Mammary epithelial cell (primary cell): ENCODE measurements at regions not wholly inside any gene's neighbourhood (a gene's known extent, or its start where the extent isn't known, plus 50 kb on each side); places are given as distances from the start of the nearest gene placed in this dataset.

ENCODE experiments used
- EZH2 ChIP-seq: IDR thresholded peaks from 2 replicates; pipeline ENCODE4 v1.6.1; 2012; ENCODE audit warnings: low read length, inconsistent platforms, borderline replicate concordance
- TF ChIP-seq, protein P1 (sequence below), 2 donors: IDR thresholded peaks in 1 of 2; conservative IDR thresholded peaks in 1 of 2; 2 replicates each; pipeline ENCODE4 v1.5.1; 2011 to 2012; ENCODE audit warnings: inconsistent platforms in 2 of 2, low read length in 2 of 2, mild to moderate bottlenecking in 2 of 2, control low read depth in 1 of 2, low read depth in 1 of 2; ENCODE audit not compliant: insufficient read depth in 1 of 2; ENCODE audit errors: extremely low read depth in 1 of 2

DNA sequence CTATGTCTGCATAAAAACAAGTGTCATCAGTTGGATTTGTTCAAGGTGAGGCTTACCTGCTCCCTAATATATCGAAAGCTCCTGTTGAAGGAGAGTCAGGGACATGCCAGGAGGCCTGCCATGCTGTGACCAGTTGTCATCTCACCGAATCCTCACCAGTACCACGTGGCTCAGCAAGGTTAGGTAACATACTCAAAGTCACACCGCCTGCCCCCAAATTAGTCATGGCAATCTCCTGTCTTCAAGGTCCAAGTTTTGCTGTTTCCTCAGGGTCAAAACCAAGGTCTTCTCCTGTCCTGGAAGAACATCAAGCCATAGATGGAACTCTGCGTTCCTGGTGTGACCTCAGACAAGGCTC, 67.8 kb downstream of the IGLL1 start:
- TF ChIP-seq, protein P1, sequence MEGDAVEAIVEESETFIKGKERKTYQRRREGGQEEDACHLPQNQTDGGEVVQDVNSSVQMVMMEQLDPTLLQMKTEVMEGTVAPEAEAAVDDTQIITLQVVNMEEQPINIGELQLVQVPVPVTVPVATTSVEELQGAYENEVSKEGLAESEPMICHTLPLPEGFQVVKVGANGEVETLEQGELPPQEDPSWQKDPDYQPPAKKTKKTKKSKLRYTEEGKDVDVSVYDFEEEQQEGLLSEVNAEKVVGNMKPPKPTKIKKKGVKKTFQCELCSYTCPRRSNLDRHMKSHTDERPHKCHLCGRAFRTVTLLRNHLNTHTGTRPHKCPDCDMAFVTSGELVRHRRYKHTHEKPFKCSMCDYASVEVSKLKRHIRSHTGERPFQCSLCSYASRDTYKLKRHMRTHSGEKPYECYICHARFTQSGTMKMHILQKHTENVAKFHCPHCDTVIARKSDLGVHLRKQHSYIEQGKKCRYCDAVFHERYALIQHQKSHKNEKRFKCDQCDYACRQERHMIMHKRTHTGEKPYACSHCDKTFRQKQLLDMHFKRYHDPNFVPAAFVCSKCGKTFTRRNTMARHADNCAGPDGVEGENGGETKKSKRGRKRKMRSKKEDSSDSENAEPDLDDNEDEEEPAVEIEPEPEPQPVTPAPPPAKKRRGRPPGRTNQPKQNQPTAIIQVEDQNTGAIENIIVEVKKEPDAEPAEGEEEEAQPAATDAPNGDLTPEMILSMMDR (conservative IDR thresholded peaks at IDR 0.05 in 1 of 2, IDR thresholded peaks at IDR 0.05 in 1 of 2; ENCODE audit: extremely low read depth in 1 of 2, insufficient read depth in 1 of 2, low read depth in 1 of 2, low read length in 2 of 2), result no peak
- no peak for TF ChIP-seq EZH2
